Psoas muscle (tissue), 7 donors: ENCODE measurements at regions not wholly inside any gene's neighbourhood (a gene's known extent, or its start where the extent isn't known, plus 50 kb on each side); places are given as distances from the start of the nearest gene placed in this dataset.
"Not testable (repeated sequence)": the region's sequence is repeated elsewhere in the genome, so short reads cannot be mapped to it uniquely, and the experiment has no call there.

Experiments used
- ATAC-seq, 4 donors: fragments of 200-7000 bp; cut with Tn5 transposase; one replicate each; pipeline ENCODE4 v1.9.1; 2020; ENCODE audit warnings: moderate library complexity in 3 of 4, mild to moderate bottlenecking in 2 of 4
- DNase-seq, 2 donors: peaks; one replicate each; pipeline ENCODE4 v3.0.0-alpha.2; 2020
- H3K27ac ChIP-seq: fragments of 200-600 bp; one replicate; pipeline ENCODE4 v1.8.0; 2022
- H3K27me3 ChIP-seq, 3 donors: fragments of 200-600 bp in 1 of 3; one replicate each; pipeline versions ENCODE4 v1.6.1 to v1.8.0; 2013 to 2022; ENCODE audit warnings: low read length in 2 of 3, mild to moderate bottlenecking in 2 of 3, moderate library complexity in 1 of 3; ENCODE audit not compliant: insufficient read depth in 3 of 3
- H3K36me3 ChIP-seq, 2 donors: fragments of 200-600 bp in 1 of 2; one replicate each; pipeline versions ENCODE4 v1.6.1 to v1.8.0; 2013 to 2022; ENCODE audit warnings: low read depth in 1 of 2, mild to moderate bottlenecking in 1 of 2, moderate library complexity in 1 of 2; ENCODE audit not compliant: insufficient read depth in 1 of 2
- H3K4me1 ChIP-seq: fragments of 200-600 bp; one replicate; pipeline ENCODE4 v1.8.0; 2022
- H3K4me3 ChIP-seq: fragments of 200-600 bp; one replicate; pipeline ENCODE4 v1.8.0; 2022; ENCODE audit warnings: mild to moderate bottlenecking
- H3K9me3 ChIP-seq: fragments of 200-600 bp; one replicate; pipeline ENCODE4 v1.8.0; 2022
- WGBS, 3 donors: extraction: QIAGEN DNeasy Blood & Tissue Kit; methylation state at CpG; one replicate each; pipeline versions ENCODE4 v1.1.6 to v1.1.7; 2013; 5-methylcytosine and 5-hydroxymethylcytosine counted together
- intact Hi-C, 2 donors: fragments of 100-400 bp; cut with DNase I; formaldehyde crosslinking; loops; one replicate each; pipeline versions ENCODE4 v1.11.0 to v1.14.2; 2022
- TF ChIP-seq, protein P1 (sequence below): fragments of 200-600 bp; IDR thresholded peaks from one replicate; pipeline ENCODE4 v1.8.0; 2022; ENCODE audit warnings: antibody characterized with exemption
- donor health status: healthy with polysubstance abuse.
- donor health status: DM: no; HTN: no; CAD: no; lungs with moderate emphysema.
- donor health status: Bipolar disorder and iron deficiency.
- donor health status: healthy.
- donor health status: DM: yes; HTN: yes; CAD: no.
- donor health status: DM: no; HTN: no; CAD: no.
- donor health status: DM: yes; HTN: yes; CAD: no.

DNA sequence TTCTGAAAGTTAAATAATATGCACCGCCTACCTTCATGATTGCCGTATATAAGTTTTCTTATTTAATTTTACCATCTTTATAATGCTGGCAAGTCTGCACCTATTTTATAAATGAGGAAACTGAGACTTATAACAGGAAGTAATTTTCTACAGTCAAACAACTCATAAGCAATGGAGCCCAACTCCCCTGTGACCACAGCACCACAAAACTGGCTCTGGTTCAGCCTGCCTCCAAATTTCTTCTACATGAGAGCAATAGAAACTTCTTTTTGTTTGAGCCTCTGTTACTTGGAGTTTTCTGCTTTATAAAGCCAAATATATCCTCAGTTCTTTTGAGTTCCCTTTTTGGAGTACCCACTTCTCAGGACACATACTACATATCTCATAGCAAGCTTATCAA is 131.1 kb upstream of the HSF2 start:
- no peak overlapping the region for H3K27ac ChIP-seq
- intact Hi-C loops, result no loop called here
- H3K27me3 ChIP-seq, result no peaks in the 10 kb centered on the region
- no peaks in the 10 kb centered on the region for H3K4me1 ChIP-seq
- H3K9me3 ChIP-seq, result peaks cover 28% of the 10 kb centered on the region
- TF ChIP-seq, protein P1, sequence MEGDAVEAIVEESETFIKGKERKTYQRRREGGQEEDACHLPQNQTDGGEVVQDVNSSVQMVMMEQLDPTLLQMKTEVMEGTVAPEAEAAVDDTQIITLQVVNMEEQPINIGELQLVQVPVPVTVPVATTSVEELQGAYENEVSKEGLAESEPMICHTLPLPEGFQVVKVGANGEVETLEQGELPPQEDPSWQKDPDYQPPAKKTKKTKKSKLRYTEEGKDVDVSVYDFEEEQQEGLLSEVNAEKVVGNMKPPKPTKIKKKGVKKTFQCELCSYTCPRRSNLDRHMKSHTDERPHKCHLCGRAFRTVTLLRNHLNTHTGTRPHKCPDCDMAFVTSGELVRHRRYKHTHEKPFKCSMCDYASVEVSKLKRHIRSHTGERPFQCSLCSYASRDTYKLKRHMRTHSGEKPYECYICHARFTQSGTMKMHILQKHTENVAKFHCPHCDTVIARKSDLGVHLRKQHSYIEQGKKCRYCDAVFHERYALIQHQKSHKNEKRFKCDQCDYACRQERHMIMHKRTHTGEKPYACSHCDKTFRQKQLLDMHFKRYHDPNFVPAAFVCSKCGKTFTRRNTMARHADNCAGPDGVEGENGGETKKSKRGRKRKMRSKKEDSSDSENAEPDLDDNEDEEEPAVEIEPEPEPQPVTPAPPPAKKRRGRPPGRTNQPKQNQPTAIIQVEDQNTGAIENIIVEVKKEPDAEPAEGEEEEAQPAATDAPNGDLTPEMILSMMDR, result no peak
- DNase-seq (no peak), ATAC-seq (no peak)
- H3K4me3 ChIP-seq, result no peak overlapping the region
- 90 to 95% (median 94%) methylated on average over 2 of the region's 2 CpGs for WGBS, 3 donors
- H3K36me3 ChIP-seq, result no peaks in the 10 kb centered on the region

DNA sequence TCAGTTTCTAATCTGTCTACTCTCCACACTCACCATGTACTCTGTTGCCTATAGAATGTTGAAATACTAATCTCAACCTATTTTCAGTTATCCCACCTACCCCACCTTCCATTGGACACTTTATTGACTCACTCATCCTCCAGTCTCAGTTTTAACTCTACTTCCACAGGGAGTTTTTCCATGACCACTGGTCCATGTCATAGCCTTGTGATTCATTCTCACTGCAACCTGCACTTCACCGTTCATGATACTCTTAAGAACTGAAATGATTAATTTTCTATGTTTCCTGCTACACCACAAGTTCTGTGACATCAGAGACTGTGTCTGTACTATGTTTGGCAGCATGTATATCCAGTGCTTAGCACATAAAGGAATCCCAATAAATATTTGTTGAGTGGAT is 122.8 kb upstream of the HSF2 start:
- H3K4me1 ChIP-seq, result no peaks in the 10 kb centered on the region
- ATAC-seq (no peak), DNase-seq (no peak)
- no peak overlapping the region for H3K4me3 ChIP-seq
- TF ChIP-seq, protein P1, result no peak
- H3K27ac ChIP-seq, result no peak overlapping the region
- H3K9me3 ChIP-seq, result no peaks in the 10 kb centered on the region
- no peaks in the 10 kb centered on the region for H3K36me3 ChIP-seq
- no peaks in the 10 kb centered on the region for H3K27me3 ChIP-seq
- intact Hi-C loops, result no loop called here
- 65 to 74% (median 69%) methylated on average over 1 of the region's 1 CpG for WGBS, 3 donors

DNA sequence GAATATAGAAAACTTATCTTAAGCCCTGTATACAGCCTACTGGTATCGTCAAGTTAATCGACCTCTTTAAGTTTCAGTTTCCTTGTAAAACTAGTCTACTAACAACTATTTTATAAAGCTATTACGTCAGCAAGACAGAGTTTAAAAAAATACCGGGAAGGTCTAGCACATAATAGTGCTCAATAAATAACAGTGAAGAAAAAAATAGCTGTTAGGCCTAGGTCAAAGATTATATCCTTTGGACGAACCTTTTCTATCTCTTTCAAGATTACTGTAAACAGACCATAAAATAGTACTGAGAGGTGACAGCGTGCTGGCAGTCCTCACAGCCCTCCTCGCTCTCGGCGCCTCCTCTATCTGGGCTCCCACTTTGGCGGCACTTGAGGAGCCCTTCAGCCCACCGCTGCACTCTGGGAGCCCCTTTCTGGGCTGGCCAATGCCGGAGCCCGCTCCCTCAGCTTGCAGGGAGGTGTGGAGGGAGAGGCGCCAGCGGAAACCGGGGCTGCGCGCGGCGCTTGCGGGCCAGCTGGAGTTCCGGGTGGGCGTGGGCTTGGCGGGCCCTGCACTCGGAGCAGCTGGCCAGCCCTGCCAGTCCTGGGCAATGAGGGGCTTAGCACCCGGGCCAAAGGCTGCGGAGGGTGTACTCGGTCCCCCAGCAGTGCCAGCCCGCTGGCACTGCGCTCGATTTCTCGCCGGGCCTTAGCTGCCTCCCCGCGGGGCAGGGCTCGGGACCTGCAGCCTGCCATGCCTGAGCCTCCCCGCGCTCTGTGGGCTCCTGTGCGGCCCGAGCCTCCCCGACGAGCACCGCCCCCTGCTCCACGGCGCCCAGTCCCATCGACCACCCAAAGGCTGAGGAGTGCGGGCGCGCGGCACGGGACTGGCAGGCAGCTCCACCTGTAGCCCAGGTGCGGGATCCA is 119.1 kb upstream of the HSF2 start:
- intact Hi-C loops, H3K4me1 ChIP-seq, DNase-seq, H3K27ac ChIP-seq, H3K9me3 ChIP-seq, H3K4me3 ChIP-seq, ATAC-seq, H3K36me3 ChIP-seq, H3K27me3 ChIP-seq: not testable (repeated sequence)
- WGBS, 3 donors, result 94 to 97% (median 95%) methylated on average over 37 to 52 of the region's 52 CpGs

DNA sequence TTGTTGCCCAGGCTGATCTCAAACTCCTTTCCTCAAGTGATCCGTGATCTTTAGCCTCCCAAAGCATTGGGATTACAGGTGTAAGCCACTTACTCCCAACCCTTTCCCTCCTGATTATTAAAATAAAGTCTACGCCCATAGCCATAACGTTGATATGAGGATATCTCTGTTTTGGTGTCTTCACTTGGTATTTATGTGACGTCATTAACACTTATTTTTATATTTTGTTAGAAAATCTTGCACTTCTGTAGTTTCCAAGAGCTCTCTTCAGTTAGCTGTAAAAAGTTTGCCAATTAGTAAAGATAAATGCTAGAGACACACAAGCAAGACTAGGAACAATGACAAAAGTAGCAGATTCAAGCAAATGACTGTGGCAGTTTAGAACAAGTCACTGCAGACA is 115.6 kb upstream of the HSF2 start:
- H3K9me3 ChIP-seq, result no peaks in the 10 kb centered on the region
- TF ChIP-seq, protein P1, result no peak
- intact Hi-C loops, result no loop called here
- no peak overlapping the region for H3K4me3 ChIP-seq
- H3K27me3 ChIP-seq, result no peaks in the 10 kb centered on the region
- ATAC-seq, result no peak
- no peak for DNase-seq
- H3K4me1 ChIP-seq, result peaks cover 4% of the 10 kb centered on the region
- WGBS, 3 donors, result 80 to 84% (median 82%) methylated on average over 4 of the region's 4 CpGs
- no peak overlapping the region for H3K27ac ChIP-seq
- no peaks in the 10 kb centered on the region for H3K36me3 ChIP-seq

DNA sequence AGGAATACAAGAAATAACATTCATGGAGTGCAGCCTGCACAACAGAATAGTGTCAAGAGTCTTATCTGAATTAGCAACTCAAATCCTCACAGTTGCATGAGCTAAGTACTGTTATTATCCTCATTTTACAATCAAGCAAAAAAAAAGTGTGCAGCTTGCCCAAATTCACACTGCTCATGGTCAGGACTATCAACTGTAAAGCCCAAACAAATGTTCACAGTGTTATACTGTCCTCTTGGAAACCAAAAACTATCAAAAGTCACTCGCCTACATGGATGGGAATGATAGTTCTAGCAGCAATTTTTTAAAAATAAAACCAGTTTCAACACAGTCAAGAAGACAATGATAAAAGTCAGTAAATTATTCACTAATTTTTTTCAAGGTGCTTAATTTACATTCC is 114.6 kb upstream of the HSF2 start:
- ATAC-seq (no peak), DNase-seq (no peak)
- 71 to 92% (median 74%) methylated on average over 1 of the region's 1 CpG for WGBS, 3 donors
- TF ChIP-seq, protein P1, result no peak
- H3K9me3 ChIP-seq, result no peaks in the 10 kb centered on the region
- no peaks in the 10 kb centered on the region for H3K27me3 ChIP-seq
- no peak overlapping the region for H3K4me3 ChIP-seq
- intact Hi-C loops, result no loop called here
- H3K36me3 ChIP-seq, result no peaks in the 10 kb centered on the region
- H3K4me1 ChIP-seq, result peaks cover 4% of the 10 kb centered on the region
- H3K27ac ChIP-seq, result no peak overlapping the region
